Esophagus squamous epithelium (tissue), 5 donors: ENCODE measurements at regions not wholly inside any gene's neighbourhood (a gene's known extent, or its start where the extent isn't known, plus 50 kb on each side); places are given as distances from the start of the nearest gene placed in this dataset.
"Not testable (repeated sequence)": the region's sequence is repeated elsewhere in the genome, so short reads cannot be mapped to it uniquely, and the experiment has no call there.

Source experiments
- DNase-seq: peaks from one replicate; lab custom pipeline; 2025; lab: John Stamatoyannopoulos, UW
- H3K27ac ChIP-seq, 4 donors: fragments of 200-600 bp; sonication (generic); one replicate each; pipeline ENCODE4 v1.5.1; 2016 to 2019; ENCODE audit warnings: mild to moderate bottlenecking in 1 of 4
- H3K27me3 ChIP-seq, 4 donors: fragments of 200-600 bp; sonication (generic); 1 replicate in 3 of 4; 2 replicates in 1 of 4; pipeline versions ENCODE4 v1.5.1 to v1.6.0; 2017 to 2021; ENCODE audit warnings: antibody characterized with exemption in 1 of 4
- H3K36me3 ChIP-seq, 3 donors: fragments of 200-600 bp; sonication (generic); one replicate each; pipeline ENCODE4 v1.5.1; 2016 to 2019
- H3K4me1 ChIP-seq, 3 donors: fragments of 200-600 bp; sonication (generic); one replicate each; pipeline ENCODE4 v1.5.1; 2017 to 2019
- H3K4me3 ChIP-seq, 4 donors: fragments of 200-600 bp; sonication (generic); 1 replicate in 3 of 4; 2 replicates in 1 of 4; pipeline ENCODE4 v1.5.1; 2016 to 2019; ENCODE audit warnings: mild to moderate bottlenecking in 2 of 4, moderate library complexity in 1 of 4
- H3K9me3 ChIP-seq, 3 donors: fragments of 200-600 bp; sonication (generic); one replicate each; pipeline ENCODE4 v1.5.1; 2016 to 2019
- CTCF ChIP-seq, 6 experiments: fragments of 450-650 bp in 4 of 6; fragments of 200-600 bp in 2 of 6; sonication (generic) in 2 of 6; IDR thresholded peaks; one replicate each; pipeline ENCODE4 v1.5.1; 2016 to 2019; ENCODE audit warnings: antibody characterized with exemption in 6 of 6, mild to moderate bottlenecking in 4 of 6, moderate library complexity in 4 of 6
- POLR2A ChIP-seq, 4 donors: fragments of 450-650 bp; IDR thresholded peaks; one replicate each; pipeline ENCODE4 v1.6.1; 2017; ENCODE audit warnings: antibody characterized with exemption in 4 of 4, mild to moderate bottlenecking in 4 of 4, moderate library complexity in 3 of 4
- WGBS, 2 donors: methylation state at CpG; one replicate each; pipeline ENCODE4 v1.1.5; 2018; 5-methylcytosine and 5-hydroxymethylcytosine counted together
- intact Hi-C: fragments of 100-400 bp; cut with DNase I; formaldehyde crosslinking; loops from one replicate; pipeline ENCODE4 v1.15.0; 2022
- donor health status: DM: yes; HTN: yes; CAD: no.

DNA sequence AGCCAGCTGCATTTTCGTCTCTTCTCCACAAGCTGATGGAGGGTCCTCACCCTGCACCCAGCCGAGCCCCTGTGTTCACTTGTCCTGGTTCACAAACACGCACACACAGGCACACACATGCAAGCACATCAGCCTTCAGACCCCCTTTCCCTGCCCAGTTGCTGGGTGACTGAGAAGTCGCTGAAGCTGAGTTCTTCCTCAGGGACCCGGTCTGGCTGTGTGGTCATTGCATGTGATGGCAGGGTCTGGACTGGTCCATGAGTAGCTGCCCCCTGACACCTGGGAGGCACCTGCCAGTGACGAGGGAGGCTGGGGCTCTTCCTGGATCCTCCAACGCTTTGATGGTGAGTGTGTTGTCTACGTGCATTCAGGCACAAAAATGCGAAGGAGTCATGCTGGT lies 546.1 kb upstream of the SALL3 start:
- WGBS, 2 donors = 72 to 91% methylated on average over 5 of the region's 9 CpGs
- Histone ChIP-seq H3K4me1 (no peaks in the 10 kb centered on the region), H3K36me3 (no peaks in the 10 kb centered on the region), H3K4me3 (no peak overlapping the region), H3K27ac (no peak overlapping the region), H3K27me3 (peaks cover 0 to 5% (median 0%) of the 10 kb centered on the region in 4 donors), H3K9me3 (peaks cover 0 to 6% (median 0%) of the 10 kb centered on the region in 3 donors)
- DNase-seq = no peak
- intact Hi-C loops = no loop called here
- no peak for TF ChIP-seq CTCF (IDR thresholded peaks at IDR 0.05)
- TF ChIP-seq POLR2A (IDR thresholded peaks at IDR 0.05) = no peak

DNA sequence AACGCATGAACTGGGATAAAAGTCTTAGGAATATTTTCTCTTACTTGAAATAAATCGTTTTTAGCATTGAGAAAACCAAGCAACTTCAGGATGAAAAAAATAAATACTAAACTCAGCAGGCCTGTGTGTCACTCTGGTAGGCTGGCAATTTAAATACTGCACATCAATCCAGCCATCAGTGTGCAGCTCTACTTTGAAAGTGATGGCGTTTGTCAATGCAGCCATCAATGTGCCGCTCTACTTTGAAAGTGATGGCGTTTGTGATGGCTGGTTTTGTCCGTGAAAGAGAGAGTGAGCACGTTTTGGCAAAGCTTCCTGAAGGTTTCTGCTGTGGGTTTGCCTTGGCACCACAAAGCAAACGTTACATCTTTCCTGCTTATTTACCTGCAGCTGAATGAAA lies 543.5 kb upstream of the SALL3 start:
- TF ChIP-seq POLR2A (IDR thresholded peaks at IDR 0.05) (no peak), CTCF (IDR thresholded peaks at IDR 0.05) (no peak)
- Histone ChIP-seq H3K27me3 (peaks cover 0 to 5% (median 0%) of the 10 kb centered on the region in 4 donors), H3K4me1 (no peaks in the 10 kb centered on the region), H3K9me3 (peaks cover 0 to 6% (median 0%) of the 10 kb centered on the region in 3 donors), H3K36me3 (no peaks in the 10 kb centered on the region), H3K4me3 (no peak overlapping the region), H3K27ac (no peak overlapping the region)
- WGBS, 2 donors = 70 to 72% methylated on average over 8 of the region's 8 CpGs
- DNase-seq = no peak
- intact Hi-C loops = no loop called here

GRCh38 chr18:78438235-78438634 lies 541.4 kb upstream of the SALL3 start:
- H3K9me3 ChIP-seq, DNase-seq: not testable (repeated sequence)

DNA sequence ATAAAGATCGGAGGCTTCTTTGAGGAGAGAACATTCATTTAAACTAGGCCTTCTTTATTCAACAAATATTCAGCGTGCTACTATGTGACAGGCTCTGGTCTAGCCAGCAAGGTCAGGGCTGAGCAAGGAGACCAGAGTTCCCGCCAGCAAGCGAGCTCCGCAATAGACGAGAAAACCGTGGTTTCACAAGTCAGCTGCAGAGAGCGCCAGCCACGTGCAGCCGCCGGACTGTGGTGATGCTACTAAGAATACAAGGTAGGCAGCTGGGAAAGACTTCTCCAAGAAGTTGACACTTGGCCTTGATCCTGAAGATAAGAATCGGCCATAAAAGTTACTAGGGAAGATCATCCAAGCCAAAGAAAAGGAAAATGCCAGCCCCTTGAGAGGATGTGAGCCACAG lies 533.7 kb upstream of the SALL3 start:
- H3K36me3 ChIP-seq = no peaks in the 10 kb centered on the region
- no peak for DNase-seq
- 92 to 95% methylated on average over 12 of the region's 12 CpGs for WGBS, 2 donors
- no peaks in the 10 kb centered on the region for H3K4me1 ChIP-seq
- no peaks in the 10 kb centered on the region for H3K27me3 ChIP-seq
- intact Hi-C loops = no loop called here
- H3K9me3 ChIP-seq = no peaks in the 10 kb centered on the region
- TF ChIP-seq CTCF (IDR thresholded peaks at IDR 0.05) (no peak), POLR2A (IDR thresholded peaks at IDR 0.05) (no peak)
- no peak overlapping the region for H3K27ac ChIP-seq
- H3K4me3 ChIP-seq = no peak overlapping the region

More at GRCh38 chr18:78438235-78438634, 541.4 kb upstream of the SALL3 start:
- H3K27ac ChIP-seq, H3K4me1 ChIP-seq, H3K4me3 ChIP-seq, intact Hi-C loops, H3K27me3 ChIP-seq, H3K36me3 ChIP-seq: not testable (repeated sequence)
- 76 to 87% methylated on average over 5 to 13 of the region's 13 CpGs for WGBS, 2 donors

DNA sequence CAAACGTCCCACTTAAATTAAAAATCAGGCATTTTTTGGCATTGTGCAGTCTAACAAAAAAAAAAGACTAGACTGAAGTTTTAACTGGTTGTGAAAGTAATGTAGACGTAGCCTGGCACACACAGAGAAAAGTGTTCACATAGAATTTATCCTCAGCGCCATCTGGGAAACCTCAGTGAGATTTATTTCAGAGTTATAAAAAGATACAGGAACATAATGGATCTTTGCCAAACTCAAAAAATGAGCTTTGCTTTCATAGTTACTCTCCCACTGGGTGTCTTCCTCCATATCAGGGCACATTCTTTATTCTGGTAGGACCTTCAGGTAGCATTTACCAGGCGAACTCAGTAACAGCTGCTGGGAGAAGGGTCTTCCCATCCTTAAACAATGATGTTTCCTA lies 532.4 kb upstream of the SALL3 start:
- intact Hi-C loops = no loop called here
- H3K27ac ChIP-seq = no peak overlapping the region
- no peaks in the 10 kb centered on the region for H3K27me3 ChIP-seq
- H3K9me3 ChIP-seq = no peaks in the 10 kb centered on the region
- TF ChIP-seq POLR2A (IDR thresholded peaks at IDR 0.05) = no peak
- TF ChIP-seq CTCF (IDR thresholded peaks at IDR 0.05) = no peak
- no peak for DNase-seq
- 26% methylated on average over 4 of the region's 4 CpGs for WGBS, 2 donors
- H3K36me3 ChIP-seq = no peaks in the 10 kb centered on the region
- no peak overlapping the region for H3K4me3 ChIP-seq
- no peaks in the 10 kb centered on the region for H3K4me1 ChIP-seq

- Histone ChIP-seq H3K9me3 (no peaks in the 10 kb centered on the region), H3K36me3 (no peaks in the 10 kb centered on the region), H3K4me1 (no peaks in the 10 kb centered on the region), H3K27me3 (no peaks in the 10 kb centered on the region), H3K27ac (no peak overlapping the region), H3K4me3 (no peak overlapping the region)
- intact Hi-C loops = no loop called here
- DNase-seq = no peak
- TF ChIP-seq CTCF (IDR thresholded peaks at IDR 0.05) (peak in 1 of 6 experiments; percentile 44), POLR2A (IDR thresholded peaks at IDR 0.05) (no peak)
- 68 to 74% methylated on average over 2 of the region's 5 CpGs for WGBS, 2 donors
These were observed 531.5 kb upstream of the SALL3 start for GRCh38 chr18:78448106-78448505.
